Smooth muscle cell (in vitro differentiated cells): ENCODE measurements at regions not wholly inside any gene's neighbourhood (a gene's known extent, or its start where the extent isn't known, plus 50 kb on each side); places are given as distances from the start of the nearest gene placed in this dataset.

Source experiments
- DNase-seq: peaks from one replicate; lab custom pipeline; 2025; ENCODE audit not compliant: unreplicated experiment; lab: John Stamatoyannopoulos, UW
- H2AFZ ChIP-seq: fragments of 200-600 bp; sonication (generic); 2 replicates; pipeline ENCODE4 v1.6.0; 2016; ENCODE audit warnings: antibody characterized with exemption, low read depth, mild to moderate bottlenecking
- H3F3A ChIP-seq: fragments of 200-600 bp; sonication (generic); 2 replicates; pipeline ENCODE4 v1.6.0; 2017; ENCODE audit warnings: antibody characterized with exemption, low read depth
- H3K27ac ChIP-seq: fragments of 200-600 bp; sonication (generic); 2 replicates; pipeline ENCODE4 v1.5.1; 2016; ENCODE audit warnings: low read depth, mild to moderate bottlenecking
- H3K27me3 ChIP-seq: fragments of 200-600 bp; sonication (generic); 2 replicates; pipeline ENCODE4 v1.6.1; 2016; ENCODE audit warnings: low read depth, mild to moderate bottlenecking
- H3K36me3 ChIP-seq: fragments of 200-600 bp; sonication (generic); 2 replicates; pipeline ENCODE4 v1.5.1; 2016; ENCODE audit warnings: low read depth
- H3K4me1 ChIP-seq: fragments of 200-600 bp; sonication (generic); 2 replicates; pipeline ENCODE4 v1.5.1; 2016; ENCODE audit warnings: low read depth
- H3K4me2 ChIP-seq: fragments of 200-600 bp; sonication (generic); 2 replicates; pipeline ENCODE4 v1.6.0; 2016; ENCODE audit warnings: mild to moderate bottlenecking
- H3K4me3 ChIP-seq: fragments of 200-600 bp; sonication (generic); 2 replicates; pipeline ENCODE4 v1.5.1; 2016; ENCODE audit warnings: mild to moderate bottlenecking
- H3K79me2 ChIP-seq: fragments of 200-600 bp; sonication (generic); 2 replicates; pipeline ENCODE4 v1.6.0; 2016; ENCODE audit warnings: low read depth, mild to moderate bottlenecking
- H3K9ac ChIP-seq: fragments of 200-600 bp; sonication (generic); 2 replicates; pipeline ENCODE4 v1.6.0; 2016; ENCODE audit warnings: low read depth
- H3K9me3 ChIP-seq: fragments of 200-600 bp; sonication (generic); replicated peaks from 2 replicates; pipeline ENCODE4 v1.5.1; 2016; ENCODE audit warnings: low read depth
- H4K20me1 ChIP-seq: fragments of 200-600 bp; sonication (generic); 2 replicates; pipeline ENCODE4 v1.6.0; 2016; ENCODE audit warnings: low read depth
- CTCF ChIP-seq: fragments of 200-600 bp; sonication (generic); IDR thresholded peaks from 2 replicates; pipeline ENCODE4 v1.5.1; 2017; ENCODE audit warnings: borderline replicate concordance, mild to moderate bottlenecking, antibody characterized with exemption; ENCODE audit not compliant: insufficient read depth, poor library complexity, severe bottlenecking
- WGBS: methylation state at CpG from one replicate; pipeline ENCODE4 v1.1.7; 2016; ENCODE audit warnings: low lambda C conversion rate; 5-methylcytosine and 5-hydroxymethylcytosine counted together

- H3F3A ChIP-seq: peaks cover 12% of the 10 kb centered on the region
- WGBS: 73% methylated on average over 3 of the region's 3 CpGs
- TF ChIP-seq CTCF: no peak
- H3K4me1 ChIP-seq: peaks cover 14% of the 10 kb centered on the region
- no peak for DNase-seq
- no peak overlapping the region for H3K4me2 ChIP-seq
- no peak overlapping the region for H3K4me3 ChIP-seq
- no peaks in the 10 kb centered on the region for H3K79me2 ChIP-seq
- no peaks in the 10 kb centered on the region for H3K9me3 ChIP-seq
- no peak overlapping the region for H3K27ac ChIP-seq
- H4K20me1 ChIP-seq: no peaks in the 10 kb centered on the region
- no peak overlapping the region for H2AFZ ChIP-seq
- no peaks in the 10 kb centered on the region for H3K27me3 ChIP-seq
- no peaks in the 10 kb centered on the region for H3K36me3 ChIP-seq
- H3K9ac ChIP-seq: no peak overlapping the region
Measured at GRCh38 chr7:33724201-33724600, 181.1 kb upstream of the BMPER start.

GRCh38 chr7:33725111-33726025, 180.0 kb upstream of the BMPER start:
- WGBS: 71% methylated on average over 7 of the region's 7 CpGs
- Histone ChIP-seq H3K9ac (no peak overlapping the region), H3K9me3 (no peaks in the 10 kb centered on the region), H4K20me1 (no peaks in the 10 kb centered on the region), H3K4me1 (peaks cover 14% of the 10 kb centered on the region), H3F3A (peaks cover 12% of the 10 kb centered on the region), H3K36me3 (no peaks in the 10 kb centered on the region), H3K4me3 (no peak overlapping the region), H2AFZ (no peak overlapping the region), H3K27ac (no peak overlapping the region), H3K4me2 (no peak overlapping the region), H3K79me2 (no peaks in the 10 kb centered on the region), H3K27me3 (no peaks in the 10 kb centered on the region)
- no peak for TF ChIP-seq CTCF
- DNase-seq: no peak

- 70% methylated on average over 5 of the region's 5 CpGs for WGBS
- no peaks in the 10 kb centered on the region for H3K36me3 ChIP-seq
- no peaks in the 10 kb centered on the region for H4K20me1 ChIP-seq
- H2AFZ ChIP-seq: no peak overlapping the region
- TF ChIP-seq CTCF: no peak
- H3K9me3 ChIP-seq: no peaks in the 10 kb centered on the region
- peaks cover 14% of the 10 kb centered on the region for H3K4me1 ChIP-seq
- no peak overlapping the region for H3K9ac ChIP-seq
- H3K27me3 ChIP-seq: no peaks in the 10 kb centered on the region
- no peak overlapping the region for H3K27ac ChIP-seq
- peaks cover 9% of the 10 kb centered on the region for H3F3A ChIP-seq
- no peak for DNase-seq
- no peaks in the 10 kb centered on the region for H3K79me2 ChIP-seq
- no peak overlapping the region for H3K4me2 ChIP-seq
- H3K4me3 ChIP-seq: no peak overlapping the region
Measured at GRCh38 chr7:33726582-33726981, 178.8 kb upstream of the BMPER start.

GRCh38 chr7:33727315-33727714, 178.0 kb upstream of the BMPER start:
- Histone ChIP-seq H4K20me1 (no peaks in the 10 kb centered on the region), H3K4me2 (no peak overlapping the region), H3K27ac (no peak overlapping the region), H3K36me3 (no peaks in the 10 kb centered on the region), H3F3A (peaks cover 4% of the 10 kb centered on the region), H3K27me3 (no peaks in the 10 kb centered on the region), H3K79me2 (no peaks in the 10 kb centered on the region), H3K4me1 (peaks cover 7% of the 10 kb centered on the region), H3K9ac (no peak overlapping the region), H2AFZ (no peak overlapping the region), H3K4me3 (no peak overlapping the region), H3K9me3 (no peaks in the 10 kb centered on the region)
- TF ChIP-seq CTCF: no peak
- WGBS: 85% methylated on average over 11 of the region's 11 CpGs
- no peak for DNase-seq
